Hepatocyte (in vitro differentiated cells): ENCODE measurements at regions not wholly inside any gene's neighbourhood (a gene's known extent, or its start where the extent isn't known, plus 50 kb on each side); places are given as distances from the start of the nearest gene placed in this dataset.

Experiments
- CTCF ChIP-seq: fragments of 200-600 bp; sonication (generic); IDR thresholded peaks from 2 replicates; pipeline ENCODE4 v1.5.1; 2016; ENCODE audit warnings: antibody characterized with exemption, mild to moderate bottlenecking; ENCODE audit not compliant: poor library complexity
- EZH2 ChIP-seq: fragments of 200-600 bp; sonication (generic); IDR thresholded peaks from 2 replicates; pipeline ENCODE4 v1.6.1; 2016; ENCODE audit warnings: antibody characterized with exemption, mild to moderate bottlenecking, borderline replicate concordance
- EZH2phosphoT487 ChIP-seq: fragments of 200-600 bp; sonication (generic); IDR thresholded peaks from one replicate; pipeline ENCODE4 v1.6.1; 2018; ENCODE audit warnings: antibody characterized with exemption, mild to moderate bottlenecking, low read depth, moderate library complexity; ENCODE audit not compliant: unreplicated experiment, severe bottlenecking

GRCh38 chr20:11371831-11372230 lies 545.9 kb upstream of the BTBD3 start:
- TF ChIP-seq CTCF, result no peak
- TF ChIP-seq EZH2phosphoT487, result no peak
- no peak for TF ChIP-seq EZH2
